Anterior cingulate cortex (tissue), 58 donors: ENCODE measurements at regions not wholly inside any gene's neighbourhood (a gene's known extent, or its start where the extent isn't known, plus 50 kb on each side); places are given as distances from the start of the nearest gene placed in this dataset.
"Not testable (repeated sequence)": the region's sequence is repeated elsewhere in the genome, so short reads cannot be mapped to it uniquely, and the experiment has no call there.

Experiments used
- DNase-seq, 58 donors: peaks; one replicate each; lab custom pipeline; 2025; lab: John Stamatoyannopoulos, UW

GRCh38 chr1:143845193-143845592 lies 126.6 kb downstream of the FAM72C start:
- not testable (repeated sequence) for DNase-seq

GRCh38 chr1:143842058-143842457 lies 129.7 kb downstream of the FAM72C start:
- not testable (repeated sequence) for DNase-seq

GRCh38 chr1:143839182-143839581 lies 132.6 kb downstream of the FAM72C start:
- DNase-seq: not testable (repeated sequence)

DNA sequence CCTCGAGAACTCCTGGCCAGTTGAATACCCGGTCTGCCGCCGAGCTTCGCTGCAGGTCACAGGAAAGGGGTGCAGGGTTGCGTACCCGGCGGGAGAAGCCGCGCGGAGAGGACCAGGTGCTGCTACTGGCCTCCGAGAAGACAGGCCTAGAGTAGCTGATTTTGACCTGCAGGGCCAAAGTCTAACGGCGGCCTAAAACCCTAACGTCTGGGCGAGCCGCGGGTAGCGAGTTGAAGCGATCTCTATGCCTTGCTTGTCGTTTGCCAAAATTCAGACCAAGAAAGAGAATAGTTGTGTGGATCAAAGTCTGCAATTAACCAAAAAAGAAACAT lies 133.2 kb downstream of the FAM72C start:
- not testable (repeated sequence) for DNase-seq

GRCh38 chr1:143837924-143838597 lies 133.7 kb downstream of the FAM72C start:
- DNase-seq: peak in 2 of 58 donors; percentile 0 to 3

- not testable (repeated sequence) for DNase-seq
Observed at GRCh38 chr1:143833376-143833775, 138.4 kb downstream of the FAM72C start.

DNA sequence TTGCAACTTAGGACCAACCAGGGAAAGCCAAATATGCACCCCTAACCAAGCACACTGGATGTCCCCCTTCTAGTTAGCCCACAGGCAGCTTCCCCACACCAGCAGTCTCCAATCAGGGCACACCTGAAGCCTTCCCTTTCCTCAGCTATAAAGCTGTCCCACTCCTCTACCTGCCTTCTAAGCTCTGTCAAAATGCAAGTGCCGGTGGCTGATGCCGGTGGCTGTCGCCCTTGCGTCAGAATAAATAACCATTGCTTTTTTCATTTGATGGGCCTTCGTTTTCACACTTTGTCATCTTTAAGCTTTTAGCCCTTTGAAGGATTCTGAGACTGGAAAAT lies 139.4 kb downstream of the FAM72C start:
- DNase-seq: not testable (repeated sequence)

GRCh38 chr1:143831479-143832378 lies 140.1 kb downstream of the FAM72C start:
- DNase-seq: not testable (repeated sequence)

- DNase-seq: not testable (repeated sequence)
Observed at GRCh38 chr1:143826162-143826561, 145.6 kb downstream of the FAM72C start.

GRCh38 chr1:143824266-143824665 lies 147.5 kb downstream of the FAM72C start:
- not testable (repeated sequence) for DNase-seq

DNA sequence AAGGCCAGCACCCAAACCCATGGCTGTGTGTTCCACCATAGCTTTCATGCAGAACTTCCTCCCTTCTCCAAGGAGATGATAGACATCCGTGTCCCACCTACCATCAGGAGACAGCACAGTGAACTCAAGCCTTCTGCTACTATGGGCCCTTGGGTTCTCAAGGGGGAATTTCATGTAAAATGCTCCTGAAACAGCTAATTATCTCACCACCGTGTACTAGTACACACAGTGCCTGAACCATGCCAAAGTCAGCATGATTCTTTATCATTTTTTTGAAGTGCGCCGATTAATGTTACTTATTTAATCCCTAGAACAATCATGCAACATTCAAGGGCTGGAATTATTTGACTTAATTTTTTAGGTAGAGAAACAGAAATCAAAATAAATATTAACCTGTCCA lies 151.7 kb downstream of the FAM72C start:
- DNase-seq: not testable (repeated sequence)

DNA sequence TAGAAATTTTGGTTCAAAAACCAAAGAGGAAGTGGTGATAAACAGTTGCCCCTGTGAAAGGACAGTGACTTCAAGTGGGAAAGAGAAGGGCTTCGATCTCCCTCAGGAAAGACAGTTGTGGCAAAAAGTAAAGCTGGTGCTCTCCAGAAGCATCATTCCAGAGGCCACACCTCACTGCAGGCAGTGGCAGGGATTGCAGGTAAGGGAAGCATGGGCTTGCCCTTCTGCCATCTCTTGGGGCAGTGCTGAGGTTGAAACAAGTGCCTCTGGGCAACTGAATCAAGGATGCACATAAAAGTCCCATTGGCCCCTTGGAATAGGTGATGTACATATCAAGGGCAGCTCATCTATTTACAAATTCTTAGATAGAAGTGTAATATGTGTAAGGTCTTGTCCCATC lies 155.4 kb downstream of the FAM72C start:
- not testable (repeated sequence) for DNase-seq

GRCh38 chr1:143805374-143805773 lies 166.4 kb downstream of the FAM72C start:
- DNase-seq: not testable (repeated sequence)

GRCh38 chr1:143804707-143805356 lies 167.0 kb downstream of the FAM72C start:
- not testable (repeated sequence) for DNase-seq

GRCh38 chr1:143803927-143804411 lies 167.8 kb downstream of the FAM72C start:
- not testable (repeated sequence) for DNase-seq

DNA sequence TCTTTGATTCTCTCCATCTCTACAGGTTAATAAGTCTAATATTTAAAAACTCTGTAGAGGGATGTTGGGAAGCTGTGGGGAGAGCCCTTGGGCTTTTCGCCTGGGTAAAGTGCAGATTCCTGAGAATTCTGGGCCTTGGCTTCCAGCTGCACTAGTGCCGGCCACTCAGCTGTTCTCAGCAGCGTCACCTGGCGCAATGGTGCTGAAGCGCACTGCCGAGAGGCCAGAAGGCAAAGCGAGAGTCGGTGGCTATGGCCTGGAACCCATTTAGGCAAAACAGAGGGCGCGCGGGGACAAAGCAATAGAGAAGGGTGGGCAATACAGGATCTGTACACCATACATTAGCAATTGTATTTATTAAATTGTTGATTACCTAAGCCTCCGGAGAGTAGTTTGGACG lies 168.7 kb downstream of the FAM72C start:
- not testable (repeated sequence) for DNase-seq

DNA sequence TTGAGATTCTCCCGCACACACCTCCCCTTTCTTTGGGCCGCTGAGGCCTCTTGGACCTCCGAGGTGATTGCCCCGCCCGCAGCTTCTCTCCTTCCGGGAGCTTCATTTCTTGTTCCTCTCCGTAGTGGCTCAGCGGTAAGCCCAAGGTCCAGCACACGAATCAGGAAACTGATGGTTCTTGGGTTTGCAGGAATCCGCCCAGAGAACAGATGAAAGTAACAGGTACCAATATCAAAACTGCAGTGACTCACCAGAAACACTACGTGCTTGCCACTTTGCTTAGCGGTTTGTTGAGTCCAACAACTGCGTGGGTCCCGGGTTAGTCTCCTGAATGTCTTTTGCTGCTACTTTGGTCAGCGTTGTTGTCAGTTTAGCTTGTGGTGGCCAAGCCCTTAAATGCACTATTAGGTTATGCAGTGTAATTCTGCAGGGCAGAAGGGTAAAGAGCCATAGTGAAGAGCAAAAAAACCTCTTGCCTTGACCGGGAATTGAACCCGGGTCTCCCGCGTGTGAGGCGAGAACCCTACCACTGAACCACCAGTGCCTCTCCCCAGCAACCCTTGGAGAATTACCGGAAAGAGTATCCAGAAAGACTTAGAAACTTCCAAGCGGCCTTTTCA lies 172.1 kb downstream of the FAM72C start:
- DNase-seq: not testable (repeated sequence)

GRCh38 chr1:143796369-143796768 lies 175.4 kb downstream of the FAM72C start:
- not testable (repeated sequence) for DNase-seq

GRCh38 chr1:143792047-143792937 lies 179.5 kb downstream of the FAM72C start:
- not testable (repeated sequence) for DNase-seq
